GM18873 (cell line): ENCODE measurements at regions not wholly inside any gene's neighbourhood (a gene's known extent, or its start where the extent isn't known, plus 50 kb on each side); places are given as distances from the start of the nearest gene placed in this dataset.
"Not testable (repeated sequence)": the region's sequence is repeated elsewhere in the genome, so short reads cannot be mapped to it uniquely, and the experiment has no call there.

ENCODE experiments used
- ATAC-seq: cut with Tn5 transposase; IDR thresholded peaks from one replicate; pipeline ENCODE4 v1.9.1; 2021; ENCODE audit warnings: mild to moderate bottlenecking, moderate library complexity, moderate number of reproducible peaks; ENCODE audit not compliant: unreplicated experiment, low FRiP score

DNA sequence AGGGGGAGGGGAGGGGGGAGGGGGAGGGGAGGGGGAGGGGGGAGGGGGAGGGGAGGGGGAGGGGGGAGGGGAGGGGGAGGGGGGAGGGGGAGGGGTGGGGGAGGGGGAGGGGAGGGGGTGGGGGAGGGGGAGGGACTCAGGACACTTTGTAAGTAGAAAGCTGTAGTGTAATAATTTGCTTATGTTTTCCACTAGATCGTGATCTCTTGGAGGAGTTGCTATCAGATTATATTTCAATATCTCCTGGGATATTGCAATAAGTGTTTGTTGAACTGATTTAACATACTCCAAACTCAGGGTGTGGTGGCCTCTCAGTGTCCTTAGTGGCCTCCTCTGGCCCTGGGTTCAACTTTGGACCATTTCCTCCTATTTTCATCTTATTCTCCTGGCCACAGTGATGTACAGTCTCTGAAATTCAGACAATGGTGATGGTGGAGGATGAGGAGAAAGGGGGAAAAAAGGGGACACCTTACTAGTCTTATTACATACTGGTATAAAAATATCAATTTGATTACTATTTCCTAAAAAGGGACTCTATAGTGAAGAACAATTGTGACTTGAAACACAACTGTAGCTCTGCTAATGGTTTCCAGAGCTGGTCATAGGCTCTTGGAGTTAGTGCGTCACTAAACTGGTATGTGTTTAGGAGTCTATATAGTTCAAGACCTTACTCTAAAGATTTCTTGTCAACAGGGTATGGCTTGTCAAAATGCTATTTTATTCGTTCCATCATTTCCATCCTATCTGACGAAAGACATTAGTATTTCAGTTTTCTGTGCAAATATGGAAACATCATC lies 89.6 kb downstream of the DDX1 start:
- no peak for ATAC-seq

DNA sequence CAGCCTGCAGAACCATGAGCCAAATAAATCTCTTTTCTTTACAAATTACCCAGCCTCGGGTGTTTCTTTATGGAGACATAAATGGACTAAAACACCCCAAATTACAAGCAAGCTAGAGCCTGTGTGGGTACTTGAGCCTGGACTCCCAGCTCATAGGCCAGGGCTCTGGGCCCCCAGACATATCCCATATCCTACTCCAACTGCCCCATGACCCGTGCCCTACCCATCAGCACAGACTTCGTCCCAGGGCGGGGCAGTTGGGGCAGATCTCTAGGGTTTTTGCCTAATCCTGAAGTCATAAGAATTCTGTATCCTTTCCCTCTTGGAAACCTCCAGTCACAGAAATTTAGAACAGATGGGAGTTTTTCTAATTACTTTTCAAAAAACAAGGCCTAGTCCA lies 90.7 kb downstream of the DDX1 start:
- no peak for ATAC-seq

DNA sequence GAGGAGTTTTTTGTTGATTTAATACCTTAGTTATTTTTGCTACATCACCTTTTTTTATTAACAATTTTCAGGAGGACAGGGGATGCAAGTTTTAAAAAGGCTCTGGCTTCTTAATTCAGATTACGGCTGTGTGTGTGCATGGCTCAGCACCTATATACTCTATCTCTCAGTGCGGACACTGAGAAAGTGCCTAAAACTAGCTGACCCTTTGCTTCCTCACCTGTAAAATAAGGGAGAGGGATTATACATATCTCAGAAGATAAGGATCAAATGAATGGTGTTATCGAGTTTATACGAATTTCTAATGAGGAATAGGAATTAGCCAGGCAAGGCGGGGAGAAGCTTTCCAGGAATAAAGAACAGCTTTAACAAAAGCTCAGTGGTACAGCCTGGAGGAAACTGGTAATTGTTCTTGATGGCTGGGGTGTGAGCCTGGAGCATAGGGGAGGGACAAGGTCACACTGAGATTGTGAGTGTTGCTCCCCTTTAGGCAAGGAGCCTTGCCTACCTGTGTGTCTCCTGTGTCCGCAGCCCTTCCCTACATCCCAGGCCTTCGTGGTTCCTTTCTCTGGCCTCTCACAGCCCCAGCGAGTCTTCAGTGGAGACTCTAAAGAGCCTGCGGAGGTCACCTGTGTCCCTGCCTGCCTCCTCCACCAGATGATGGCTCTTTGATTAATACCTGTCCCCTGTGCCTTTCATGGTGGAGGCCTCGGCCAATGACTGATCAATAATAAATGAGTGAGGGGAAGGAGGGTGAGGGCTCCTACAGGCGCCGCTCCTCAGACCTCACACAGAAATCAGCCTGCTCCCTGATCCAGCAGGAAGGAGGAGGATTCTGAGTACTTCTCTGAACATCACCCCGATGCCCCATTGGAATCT lies 92.7 kb downstream of the DDX1 start:
- no peak for ATAC-seq

DNA sequence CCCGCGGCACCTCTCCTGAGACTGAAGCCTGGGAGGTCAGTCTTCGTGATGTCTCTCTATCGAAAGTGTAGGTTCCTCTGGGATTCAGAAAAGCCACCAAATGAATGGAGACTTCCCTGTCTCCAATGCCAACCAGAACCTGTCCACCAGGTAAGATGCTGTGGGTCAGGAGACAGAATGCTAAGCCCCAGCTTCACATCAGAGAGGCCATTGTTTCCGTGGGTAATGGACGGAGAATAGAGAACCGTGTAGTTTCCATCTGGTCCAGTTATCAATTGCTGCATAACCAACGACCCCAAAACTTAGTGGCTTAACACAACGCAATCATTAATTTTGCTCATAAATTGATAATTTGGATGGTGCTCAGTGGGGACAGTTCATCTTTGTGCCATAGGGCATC lies 93.5 kb downstream of the DDX1 start:
- ATAC-seq = no peak

DNA sequence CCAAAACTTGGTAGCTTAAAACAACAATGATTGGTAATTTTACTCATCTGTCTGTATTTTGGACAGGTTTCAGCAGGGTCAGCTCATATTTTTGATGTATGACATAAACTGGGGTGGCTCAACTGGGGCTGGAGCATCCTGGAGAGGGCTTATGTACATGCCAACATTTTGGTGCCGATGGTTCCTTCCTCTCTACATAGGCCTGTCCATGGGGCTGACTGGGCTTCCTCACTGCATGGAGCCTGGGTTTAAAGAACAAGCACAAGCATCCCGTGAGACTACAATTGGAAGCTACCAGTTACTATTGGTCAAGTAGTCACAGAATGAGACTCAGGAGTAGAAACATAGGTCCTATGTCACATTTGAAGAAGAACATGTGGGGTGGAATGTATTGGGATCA lies 95.0 kb downstream of the DDX1 start:
- ATAC-seq = no peak

DNA sequence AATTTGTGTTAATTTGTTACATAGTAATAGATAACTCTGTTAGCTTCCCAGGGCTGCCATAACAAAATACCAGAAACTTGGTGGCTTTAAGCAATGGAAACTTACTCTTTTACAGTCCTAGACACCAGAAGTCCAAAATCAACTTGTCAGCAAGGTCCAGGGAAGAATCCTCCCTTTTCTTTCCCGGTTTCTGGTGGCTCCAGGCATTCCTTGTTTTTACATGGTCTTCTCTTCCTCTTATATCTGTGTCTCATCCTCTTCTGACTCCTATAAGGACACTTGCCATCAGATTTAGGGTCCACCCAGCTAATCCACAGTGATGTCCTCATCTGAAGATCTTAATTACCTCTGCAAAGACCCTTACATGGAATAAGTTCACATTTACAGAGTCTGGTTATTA lies 95.6 kb downstream of the DDX1 start:
- no peak for ATAC-seq

DNA sequence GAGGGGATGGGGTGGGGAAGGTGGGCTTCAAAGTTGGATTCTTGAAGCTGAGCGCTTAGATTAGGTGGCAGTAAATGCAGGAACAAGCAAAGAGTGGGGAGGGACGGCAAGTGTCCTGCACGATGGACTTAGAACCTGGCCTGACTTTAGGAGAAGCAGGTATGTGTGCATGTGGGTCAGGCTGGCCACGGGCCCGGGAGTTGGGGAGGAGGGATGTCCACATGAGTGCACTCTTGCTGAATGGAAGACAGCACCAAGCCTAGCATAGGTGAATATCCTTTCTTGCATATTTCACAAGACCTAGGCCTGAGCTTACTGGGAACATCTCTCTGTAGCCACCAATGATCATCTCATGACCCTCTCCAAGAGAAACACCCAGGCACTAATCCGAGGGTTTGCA lies 96.1 kb downstream of the DDX1 start:
- no peak for ATAC-seq

DNA sequence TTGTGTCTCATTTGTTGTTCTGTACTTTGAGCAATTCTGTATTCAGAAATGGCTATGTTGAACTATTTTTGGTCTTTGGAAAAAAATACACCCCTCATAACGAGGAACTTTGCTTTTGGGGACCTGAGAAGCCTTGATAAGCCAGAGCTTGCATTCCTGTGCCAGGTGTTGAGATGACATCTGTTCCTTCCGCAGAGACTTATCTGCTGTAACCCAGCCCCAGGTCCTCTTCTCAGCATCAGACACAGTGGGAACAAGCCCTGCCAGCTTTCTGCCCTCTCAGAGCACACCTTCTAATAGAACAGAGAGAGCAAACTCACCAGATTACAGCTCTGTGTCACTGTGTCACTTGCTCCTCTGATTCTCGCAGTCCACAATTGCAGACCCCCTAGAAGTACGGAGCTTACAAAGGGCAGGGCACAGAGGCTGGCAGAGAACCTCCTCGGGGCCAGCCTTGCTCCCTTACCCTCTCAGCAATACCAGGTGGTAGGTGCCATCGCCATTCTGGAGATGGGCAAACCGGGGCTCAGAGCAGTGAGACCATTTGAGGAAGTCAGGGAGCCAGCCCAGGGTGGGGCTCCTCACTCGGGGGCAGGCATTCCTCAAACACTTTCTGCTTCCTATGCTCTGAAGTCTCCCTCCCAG lies 97.4 kb downstream of the DDX1 start:
- ATAC-seq = no peak

DNA sequence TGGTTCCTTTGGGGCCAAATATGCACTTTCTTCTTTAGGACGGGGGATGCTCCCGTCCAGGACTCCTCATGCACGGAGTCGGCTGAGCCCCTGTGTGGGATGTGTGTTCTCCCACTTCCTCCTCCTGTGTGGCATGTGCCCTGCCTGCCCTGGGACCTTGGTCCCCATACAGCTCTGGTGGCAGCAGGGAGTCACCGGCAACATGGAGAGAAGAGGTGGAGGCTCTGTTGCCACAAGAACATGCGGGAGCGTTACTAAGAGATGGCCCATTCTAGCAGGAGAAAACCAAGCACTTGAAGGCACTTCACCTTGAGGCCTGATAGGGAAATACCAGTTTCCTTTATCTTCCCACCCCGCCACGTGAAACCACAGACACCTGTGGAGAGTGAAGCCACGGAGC lies 98.0 kb downstream of the DDX1 start:
- ATAC-seq = no peak

DNA sequence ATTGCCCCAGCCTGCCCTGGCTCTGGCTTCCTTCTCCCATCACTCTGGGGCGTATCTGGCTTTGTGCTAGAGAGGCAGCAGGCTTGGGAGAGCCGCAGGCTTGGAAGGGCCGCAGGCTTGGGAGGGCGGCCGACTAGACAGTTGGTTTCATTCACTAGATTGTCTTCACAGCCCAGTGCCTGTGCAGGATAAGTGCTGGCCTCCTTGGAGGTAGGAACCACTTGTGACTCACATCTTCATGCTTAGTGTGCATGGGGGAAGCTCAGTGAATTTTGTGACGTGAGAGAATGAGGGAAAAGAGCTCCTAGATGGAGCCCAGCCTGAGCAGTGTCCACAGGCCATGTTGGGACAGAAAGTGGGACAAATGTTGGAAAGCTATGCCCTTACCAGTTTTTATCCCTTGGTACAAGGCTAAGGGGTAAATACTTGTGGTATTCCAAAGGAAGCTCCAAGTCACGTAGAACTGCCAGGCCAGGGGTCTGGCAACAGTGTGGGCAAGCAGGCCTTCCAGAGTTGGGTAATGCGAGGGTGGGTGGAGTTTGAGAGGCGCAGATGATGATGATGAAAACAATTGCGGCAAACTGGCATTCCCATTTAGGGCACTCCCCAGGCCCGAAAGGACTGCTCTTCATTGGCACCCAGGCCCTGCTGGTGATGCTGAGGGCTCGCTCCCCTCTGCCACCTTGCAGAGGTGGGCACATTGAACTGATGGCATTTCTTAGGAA lies 100.1 kb downstream of the DDX1 start:
- ATAC-seq = no peak

DNA sequence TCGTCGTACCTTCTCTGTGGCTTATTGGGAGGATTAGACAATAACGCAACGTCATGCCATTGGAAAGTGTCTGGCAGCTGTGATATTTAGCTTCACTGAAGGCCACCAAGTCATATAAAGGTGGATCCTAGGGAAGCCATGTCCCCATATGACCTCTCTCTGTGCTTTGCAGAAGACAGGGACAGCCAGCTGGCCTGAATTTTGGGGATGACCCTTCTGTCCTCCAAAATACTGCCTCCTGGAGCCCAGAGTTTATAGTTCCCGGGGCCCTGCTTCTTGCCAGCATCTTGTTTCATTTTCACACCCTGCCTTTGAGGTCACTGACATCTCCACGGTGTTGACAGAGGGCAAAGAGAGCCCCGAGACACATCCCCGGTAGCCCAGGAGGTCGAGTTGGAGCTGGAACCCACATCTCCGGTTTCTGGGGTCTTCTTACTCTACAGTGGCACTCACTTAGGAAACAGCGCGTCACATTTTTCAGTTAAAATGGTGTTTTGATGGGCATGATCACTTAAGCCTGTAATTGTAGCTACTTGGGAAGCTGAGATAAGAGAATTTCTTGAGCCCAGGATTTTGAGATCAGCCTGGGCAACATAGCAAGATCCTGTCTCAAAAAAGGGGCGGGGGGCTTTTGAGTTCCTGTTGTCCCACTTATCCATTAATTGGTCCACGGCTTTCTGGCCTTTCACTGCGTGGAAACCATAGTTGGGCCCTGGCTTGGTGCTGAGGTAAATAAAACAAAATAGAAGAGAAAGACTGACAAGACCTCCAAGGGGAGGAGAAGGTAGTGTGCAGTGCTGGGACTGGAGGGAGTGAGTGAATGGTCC lies 101.1 kb downstream of the DDX1 start:
- no peak for ATAC-seq

DNA sequence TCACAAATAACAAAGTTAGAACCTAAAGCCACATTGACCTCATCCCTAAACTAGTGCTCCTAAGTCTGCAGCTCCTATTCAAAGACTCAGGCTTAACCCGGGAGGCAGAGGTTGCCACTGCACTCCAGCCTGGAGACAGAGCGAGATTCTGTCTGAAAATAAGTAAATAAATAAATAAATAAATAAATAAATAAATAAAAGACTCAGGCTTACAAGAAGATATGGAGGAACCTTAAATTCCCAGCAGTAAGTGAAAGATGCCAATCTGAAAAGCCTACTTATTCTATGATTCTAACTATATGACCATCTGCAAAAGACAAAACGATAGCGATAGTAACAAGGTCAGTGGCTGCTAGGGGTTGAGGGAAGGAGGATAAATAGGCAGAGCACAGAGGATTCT lies 101.7 kb downstream of the DDX1 start:
- no peak for ATAC-seq

DNA sequence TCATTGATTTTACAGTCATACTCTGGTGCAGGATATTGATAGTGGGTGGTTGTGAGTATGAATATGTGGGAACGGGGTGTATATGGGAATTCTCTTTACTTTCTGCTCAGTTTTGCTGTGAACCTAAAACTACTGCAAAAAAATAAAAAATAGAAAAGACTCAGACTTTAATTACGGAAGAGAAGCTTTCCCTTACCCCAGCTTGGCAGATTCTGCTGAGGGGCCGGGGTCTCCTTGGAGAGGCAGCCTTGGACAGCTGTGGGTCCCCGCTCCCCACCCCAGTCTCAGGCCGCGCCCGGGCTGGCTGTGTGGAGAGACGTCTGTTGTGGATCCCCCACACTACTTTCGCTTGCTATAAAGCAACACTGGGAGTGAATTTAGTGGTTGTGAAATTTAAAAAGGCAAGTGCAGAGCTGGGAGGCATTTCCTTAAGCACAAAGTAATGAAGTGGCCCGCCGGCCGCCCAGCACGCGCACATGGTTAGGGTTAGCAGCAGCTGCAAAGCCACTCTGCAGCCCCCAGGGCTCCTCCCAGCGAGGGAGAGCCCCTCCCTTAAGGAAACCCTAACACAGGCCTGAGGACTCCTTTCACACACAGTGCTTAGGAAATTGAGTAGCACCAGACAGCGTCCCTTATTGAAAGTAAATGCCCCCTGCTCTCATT lies 102.4 kb downstream of the DDX1 start:
- ATAC-seq = no peak

DNA sequence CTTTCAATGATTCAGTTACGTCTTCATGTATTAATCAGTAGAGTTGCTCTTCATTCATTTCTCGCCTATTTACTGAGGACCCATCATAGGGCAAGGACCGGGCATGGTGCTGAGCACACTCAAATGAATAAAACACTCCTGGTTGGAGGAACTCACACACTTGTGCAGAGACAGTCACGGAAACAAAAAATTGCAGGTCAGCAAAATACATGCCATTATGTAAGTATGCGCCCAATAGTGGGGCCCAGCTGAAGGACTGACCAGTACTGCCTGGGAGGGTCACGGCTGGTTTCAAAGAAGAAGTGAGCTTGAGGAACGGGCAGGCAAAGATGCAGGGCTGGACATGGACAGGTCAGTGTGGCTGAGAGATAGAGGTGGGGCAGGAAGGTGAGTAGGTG lies 102.9 kb downstream of the DDX1 start:
- no peak for ATAC-seq

DNA sequence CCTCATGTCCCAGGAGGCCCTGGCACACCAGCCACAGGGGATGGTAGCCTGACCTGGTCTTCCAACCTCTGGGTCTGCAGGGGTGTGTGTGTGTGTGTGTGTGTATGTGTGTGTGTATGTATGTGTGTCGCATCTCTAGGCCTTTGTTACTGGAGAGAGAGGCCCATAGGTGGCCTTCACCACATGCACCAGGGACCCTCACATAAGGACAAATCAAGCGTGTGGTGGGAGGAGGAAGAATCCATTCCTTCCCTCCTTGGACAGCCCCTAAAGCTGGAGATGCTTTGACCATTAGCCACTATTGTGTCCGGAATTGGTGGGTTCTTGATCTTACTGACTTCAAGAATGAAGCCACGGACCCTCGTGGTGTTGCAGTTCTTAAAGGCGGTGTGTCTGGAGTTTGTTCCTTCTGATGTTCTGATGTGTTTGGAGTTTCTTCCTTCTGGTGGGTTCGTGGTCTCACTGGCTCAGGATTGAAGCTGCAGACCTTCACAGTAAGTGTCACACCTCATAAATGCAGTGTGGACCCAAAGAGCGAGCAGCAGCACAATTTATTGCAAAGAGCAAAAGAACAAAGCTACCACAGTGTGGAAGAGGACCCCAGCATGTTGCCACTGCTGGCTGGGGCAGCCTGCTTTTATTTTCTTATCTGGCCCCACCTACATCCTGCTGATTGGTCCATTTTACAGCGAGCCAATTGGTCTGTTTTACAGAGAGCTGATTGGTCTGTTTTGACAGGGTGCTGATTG lies 104.1 kb downstream of the DDX1 start:
- ATAC-seq = no peak

DNA sequence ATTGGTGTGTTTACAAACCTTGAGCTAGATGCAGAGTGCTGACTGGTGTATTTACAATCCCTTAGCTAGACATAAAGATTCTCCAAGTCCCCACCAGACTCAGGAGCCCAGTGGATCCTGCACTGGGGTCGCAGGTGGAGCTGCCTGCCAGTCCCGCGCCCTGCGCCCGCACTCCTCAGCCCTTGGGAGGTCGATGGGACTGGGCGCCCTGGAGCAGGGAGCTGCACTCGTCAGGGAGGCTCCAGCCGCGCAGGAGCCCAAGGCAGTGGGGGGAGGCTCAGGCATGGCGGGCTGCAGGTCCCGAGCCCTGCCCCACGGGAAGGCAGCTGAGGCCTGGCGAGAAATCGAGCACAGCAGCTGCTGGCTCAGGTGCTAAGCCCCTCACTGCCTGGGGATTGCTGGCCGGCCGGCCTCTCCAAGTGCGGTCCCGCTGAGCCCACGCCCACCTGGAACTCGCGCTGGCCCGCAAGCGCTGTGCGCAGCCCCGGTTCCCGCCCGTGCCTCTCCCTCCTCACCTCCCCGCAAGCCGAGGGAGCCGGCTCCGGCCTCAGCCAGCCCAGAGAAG lies 105.0 kb downstream of the DDX1 start:
- not testable (repeated sequence) for ATAC-seq

DNA sequence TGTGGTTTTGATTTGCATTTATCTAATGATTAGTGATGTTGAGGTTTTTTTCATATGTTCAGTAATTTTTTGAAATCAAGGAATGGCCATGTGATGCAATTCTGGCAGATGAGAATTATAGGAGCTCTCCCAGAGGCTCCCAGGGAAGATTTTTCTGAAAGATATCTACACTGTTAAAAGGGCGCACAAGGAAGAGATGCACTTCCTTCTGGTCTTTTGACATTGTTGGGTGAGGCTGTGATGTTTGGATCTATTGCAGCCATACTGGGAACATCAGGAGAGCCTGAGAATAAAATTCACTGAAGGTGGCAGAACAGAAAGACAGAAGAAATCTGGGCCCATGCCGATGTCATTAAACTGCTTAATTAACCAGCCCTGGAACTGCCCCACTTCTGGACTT lies 108.5 kb downstream of the DDX1 start:
- no peak for ATAC-seq

DNA sequence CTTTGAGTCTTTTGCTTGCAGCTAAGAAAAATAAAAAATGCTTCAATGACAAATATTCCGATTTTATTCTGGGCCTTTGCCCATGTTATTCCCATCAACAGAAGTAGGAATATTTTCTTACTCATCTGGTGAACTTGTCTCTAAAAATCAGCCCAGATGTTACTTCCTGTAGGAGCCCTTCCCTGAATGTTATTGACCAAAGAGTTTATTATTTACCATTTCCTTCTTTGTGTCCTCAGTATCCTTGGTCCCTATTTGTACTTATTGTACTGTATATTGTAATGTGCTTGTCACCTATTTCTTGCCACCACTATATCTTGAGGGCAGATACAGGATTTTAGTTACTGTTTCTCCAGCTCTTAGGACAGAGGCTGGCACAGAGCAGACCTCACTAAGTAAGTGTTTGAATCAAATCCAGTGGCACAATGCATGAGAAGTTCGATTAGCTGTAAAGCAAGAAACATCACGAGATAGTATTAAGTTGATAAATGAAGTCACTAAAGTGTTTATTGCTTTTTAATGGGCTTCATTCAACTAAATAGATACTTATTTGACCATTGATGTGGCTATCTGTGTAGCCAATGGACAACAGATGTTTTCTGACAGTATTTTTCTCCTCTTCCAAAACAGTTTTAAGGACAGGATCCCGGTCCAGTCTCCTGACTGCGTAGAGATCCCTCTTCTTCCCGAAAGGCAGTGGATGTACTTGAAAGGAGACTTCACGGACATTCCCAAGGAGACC lies 109.1 kb downstream of the DDX1 start:
- no peak for ATAC-seq
